Cerebellar nuclear complex (tissue), 1 donor: ENCODE measurements at regions not wholly inside any gene's neighbourhood (a gene's known extent, or its start where the extent isn't known, plus 50 kb on each side); places are given as distances from the start of the nearest gene placed in this dataset.
"Not testable (repeated sequence)": the region's sequence is repeated elsewhere in the genome, so short reads cannot be mapped to it uniquely, and the experiment has no call there.

Experiments
- DNase-seq, 2 experiments: peaks; one replicate each; lab custom pipeline; 2025; lab: John Stamatoyannopoulos, UW

GRCh38 chr5:92328584-92329259, 945.6 kb upstream of the ARRDC3 start:
- DNase-seq = no peak

DNA sequence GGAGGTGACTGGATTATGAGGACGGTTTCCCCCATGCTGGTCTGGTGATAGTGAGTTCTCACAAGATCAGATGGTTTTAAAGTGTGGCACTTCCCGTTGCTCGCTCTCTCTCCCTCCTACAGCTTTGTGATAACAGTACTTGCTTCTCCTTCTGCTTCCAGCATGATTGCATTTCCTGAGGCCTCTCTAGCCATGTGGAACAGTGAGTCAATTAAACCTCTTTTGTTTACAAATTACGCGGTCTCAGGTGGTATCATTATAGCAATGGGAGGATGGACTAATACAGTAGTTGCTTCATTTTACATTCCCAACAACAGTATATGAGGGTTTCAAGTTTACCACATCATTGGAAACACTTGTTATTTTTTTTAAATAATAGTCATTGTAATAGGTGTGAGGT, 937.3 kb upstream of the ARRDC3 start:
- no peak for DNase-seq

DNA sequence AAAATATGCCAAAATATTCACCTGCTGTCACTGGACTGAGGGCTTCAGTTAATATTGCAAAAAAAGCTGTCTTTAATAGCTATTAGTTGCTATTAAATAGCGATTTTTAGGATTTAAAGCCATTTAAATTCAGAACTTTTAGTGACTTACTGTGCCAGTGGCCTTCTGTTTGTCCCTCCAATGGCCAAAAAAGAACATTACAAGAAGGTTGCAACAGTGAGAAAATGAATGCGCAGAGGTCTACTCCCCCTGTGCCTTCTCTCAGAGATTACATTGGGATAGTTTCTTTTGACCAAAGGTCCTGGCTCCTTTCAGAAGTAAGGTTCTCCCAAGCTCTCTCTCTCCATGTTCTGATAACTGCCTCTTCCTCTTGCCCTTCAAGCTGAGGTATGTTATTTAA, 930.3 kb upstream of the ARRDC3 start:
- no peak for DNase-seq

DNA sequence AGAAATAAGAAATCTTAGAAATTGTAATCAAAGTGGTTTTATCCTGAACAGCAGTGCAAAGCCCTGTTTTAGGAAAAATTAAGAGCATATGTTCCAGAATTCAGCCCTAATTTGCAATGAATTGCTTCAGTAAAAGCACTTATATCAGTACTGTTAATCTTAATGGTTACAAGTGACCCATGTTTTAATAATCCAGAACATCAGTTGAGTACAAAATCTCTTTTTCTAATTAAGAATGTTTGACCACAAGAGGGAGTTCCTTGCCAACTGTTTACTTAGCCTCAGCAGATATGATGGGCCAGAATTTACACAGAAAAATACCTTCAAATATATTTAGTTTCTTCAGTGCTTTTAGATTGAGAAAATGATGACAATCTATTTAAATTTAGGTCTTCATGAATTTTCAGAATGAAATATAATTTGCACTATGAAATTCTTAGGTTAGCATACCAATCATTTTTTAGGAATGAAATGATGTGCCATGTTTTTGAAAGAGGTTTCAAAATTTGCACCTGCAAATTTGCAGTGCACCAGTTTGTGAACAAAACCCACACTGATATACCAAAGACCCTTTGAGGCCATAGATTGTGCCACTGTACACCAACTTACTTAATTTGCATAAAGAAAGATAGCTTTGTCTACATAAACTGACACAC, 926.3 kb upstream of the ARRDC3 start:
- DNase-seq = no peak

DNA sequence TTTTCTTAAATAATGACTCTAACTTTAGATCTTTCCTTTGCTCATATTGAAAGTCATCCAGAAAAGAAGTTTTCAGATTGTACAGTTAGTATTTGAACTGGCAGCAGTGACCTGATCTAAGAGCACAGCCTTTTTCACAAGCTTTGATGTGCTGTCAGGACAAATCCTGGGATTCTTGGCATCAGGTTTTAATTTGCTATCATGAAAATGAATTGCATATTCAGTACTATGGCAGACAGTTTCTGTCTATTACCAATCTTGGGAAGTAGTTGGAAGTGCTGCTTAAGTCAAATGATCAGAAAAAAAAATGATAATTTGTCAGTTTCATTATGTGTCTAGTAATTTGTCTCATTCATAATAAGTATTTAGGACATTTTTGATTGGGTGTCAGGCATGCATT, 925.6 kb upstream of the ARRDC3 start:
- DNase-seq = no peak

- not testable (repeated sequence) for DNase-seq
Measured at GRCh38 chr5:92302356-92302755, 919.2 kb upstream of the ARRDC3 start.

- no peak for DNase-seq
Measured at GRCh38 chr5:92283521-92283920, 900.4 kb upstream of the ARRDC3 start.

GRCh38 chr5:92271750-92272149, 888.6 kb upstream of the ARRDC3 start:
- DNase-seq = not testable (repeated sequence)

GRCh38 chr5:92268343-92268742, 885.2 kb upstream of the ARRDC3 start:
- no peak for DNase-seq

DNA sequence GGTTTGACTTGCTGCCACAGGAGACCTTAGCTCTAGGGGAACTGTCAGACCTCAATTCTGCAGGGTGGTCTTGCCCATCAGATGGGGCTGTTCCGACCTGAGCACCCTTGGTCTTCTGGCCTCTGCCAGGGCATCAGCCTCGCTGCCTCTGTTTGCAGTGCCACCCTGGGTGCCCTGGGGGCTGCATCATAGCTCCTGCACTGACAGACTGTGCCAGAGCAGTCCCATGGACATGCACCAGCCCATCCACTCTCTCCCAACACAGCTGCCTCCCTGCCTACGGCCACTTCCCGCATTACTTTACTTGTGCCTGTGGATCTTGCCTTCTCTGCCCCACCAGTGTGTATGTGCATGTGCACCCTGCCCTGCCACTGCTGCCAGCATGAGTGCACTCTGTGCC, 884.7 kb upstream of the ARRDC3 start:
- DNase-seq = no peak

DNA sequence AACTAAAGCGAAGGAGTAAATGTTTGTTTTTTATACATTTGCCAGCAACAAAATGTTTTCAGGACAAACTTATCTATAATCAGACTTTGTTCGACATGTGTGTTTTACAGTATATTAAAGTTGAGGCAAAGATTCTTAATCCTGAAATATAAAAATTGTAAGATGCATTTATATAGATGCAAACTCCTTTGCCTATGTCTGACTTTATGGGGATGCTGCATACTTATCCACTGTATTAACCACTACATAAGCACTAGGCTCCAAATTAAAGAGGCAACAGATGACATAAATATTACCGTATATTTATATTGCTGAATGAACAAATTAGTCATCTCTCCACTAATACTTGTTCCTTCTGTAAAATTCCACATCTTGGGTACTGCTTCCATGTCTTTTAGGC, 882.7 kb upstream of the ARRDC3 start:
- no peak for DNase-seq

DNA sequence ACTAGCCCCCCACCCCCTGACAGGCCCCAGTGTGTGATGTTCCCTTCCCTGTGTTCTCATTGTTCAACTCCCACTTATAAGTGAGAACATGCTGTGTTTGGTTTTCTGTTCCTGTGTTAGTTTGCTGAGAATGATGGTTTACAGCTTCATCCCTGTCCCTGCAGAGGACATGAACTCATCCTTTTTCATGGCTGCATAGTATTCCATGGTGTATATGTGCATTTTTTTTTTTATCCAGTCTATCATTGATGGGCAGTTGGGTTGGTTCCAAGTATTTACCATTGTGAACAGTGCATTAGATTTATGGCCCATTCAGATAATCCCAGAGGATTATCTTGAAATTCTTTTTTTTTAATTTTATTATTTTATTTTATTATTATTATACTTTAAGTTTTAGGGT, 872.5 kb upstream of the ARRDC3 start:
- DNase-seq = not testable (repeated sequence)

DNA sequence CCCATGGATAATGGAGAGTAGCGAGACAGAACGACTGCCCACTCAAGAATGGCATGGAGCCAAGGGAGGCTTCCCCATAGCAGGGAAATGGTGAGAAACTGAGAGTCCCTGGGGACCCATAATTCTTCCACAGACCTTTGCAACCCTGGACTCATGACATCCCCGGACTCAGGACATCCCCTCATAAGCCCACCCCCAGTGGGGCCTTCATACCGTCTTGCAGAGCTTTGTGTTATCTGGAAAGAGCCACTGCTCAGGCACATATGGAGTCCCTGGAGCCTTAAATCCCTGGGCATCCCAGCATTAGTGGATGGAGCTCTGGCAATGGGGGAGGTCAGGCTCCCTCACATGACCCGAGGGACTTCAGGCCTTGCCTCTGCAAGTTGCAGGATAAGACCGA, 865.4 kb upstream of the ARRDC3 start:
- no peak for DNase-seq

GRCh38 chr5:92242170-92242569, 859.1 kb upstream of the ARRDC3 start:
- DNase-seq = no peak

DNA sequence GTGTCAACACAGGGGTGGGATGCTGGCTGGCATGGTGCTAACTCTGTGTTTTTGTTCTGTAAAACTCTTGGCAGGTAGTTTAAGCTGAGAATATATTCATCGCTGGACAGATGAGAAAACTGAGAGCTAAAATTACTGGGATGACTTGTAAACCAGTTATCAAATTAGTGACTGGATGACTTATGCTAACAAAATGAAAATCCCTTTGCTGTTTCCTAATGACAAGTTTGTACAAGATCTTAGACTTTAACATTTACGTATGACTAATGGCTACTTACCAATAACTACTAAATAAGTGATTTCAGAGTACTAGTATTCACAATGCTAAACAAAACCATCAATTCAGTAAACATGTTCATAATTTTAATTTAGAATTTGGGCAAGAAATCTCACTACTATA, 854.8 kb upstream of the ARRDC3 start:
- DNase-seq = no peak

- DNase-seq = no peak
Measured at GRCh38 chr5:92222449-92222848, 839.3 kb upstream of the ARRDC3 start.

DNA sequence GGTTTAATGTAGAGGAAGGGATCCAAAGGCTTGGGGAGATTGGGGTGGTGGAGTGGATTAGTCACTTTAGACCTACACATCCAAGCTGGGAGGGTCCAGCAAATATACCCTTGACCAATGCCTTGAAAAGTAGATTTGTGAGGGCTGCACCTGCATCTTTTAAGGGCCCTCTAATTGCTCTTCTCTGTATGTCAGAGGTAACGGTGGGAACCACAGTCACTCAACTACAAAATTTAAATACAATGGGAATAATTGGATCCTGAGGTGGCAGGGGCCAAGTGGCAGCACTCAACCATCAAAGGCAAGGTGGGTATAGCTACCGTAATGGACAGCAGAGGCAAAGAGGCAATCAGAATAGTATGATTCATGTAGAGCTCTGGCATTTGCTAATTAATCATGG, 833.7 kb upstream of the ARRDC3 start:
- not testable (repeated sequence) for DNase-seq

- no peak for DNase-seq
Measured at GRCh38 chr5:92215116-92215515, 832.0 kb upstream of the ARRDC3 start.

- no peak for DNase-seq
Measured at GRCh38 chr5:92208265-92208664, 825.1 kb upstream of the ARRDC3 start.

DNA sequence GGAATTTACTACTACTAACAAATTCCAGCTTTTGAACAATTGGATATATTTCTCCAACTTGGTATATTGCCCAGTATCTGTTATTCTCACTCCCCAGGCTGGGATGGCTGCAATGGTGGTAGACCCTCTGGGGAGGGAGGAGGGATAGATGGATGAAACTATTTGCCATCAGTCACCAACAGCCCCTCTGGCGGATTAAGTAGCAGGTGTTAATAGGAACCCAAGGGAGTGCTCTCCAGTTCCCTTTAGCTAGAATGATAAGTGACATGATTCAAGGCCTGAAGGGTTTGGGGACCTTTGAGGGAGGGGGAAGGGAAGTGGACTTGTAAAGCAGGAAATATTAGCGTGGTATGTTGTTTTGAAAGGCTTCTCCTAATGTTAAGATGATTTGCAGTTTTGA, 824.0 kb upstream of the ARRDC3 start:
- DNase-seq = no peak

GRCh38 chr5:92206681-92207080, 823.6 kb upstream of the ARRDC3 start:
- DNase-seq = no peak

GRCh38 chr5:92199035-92199434, 815.9 kb upstream of the ARRDC3 start:
- DNase-seq = not testable (repeated sequence)

GRCh38 chr5:92181656-92182055, 798.5 kb upstream of the ARRDC3 start:
- DNase-seq = no peak

DNA sequence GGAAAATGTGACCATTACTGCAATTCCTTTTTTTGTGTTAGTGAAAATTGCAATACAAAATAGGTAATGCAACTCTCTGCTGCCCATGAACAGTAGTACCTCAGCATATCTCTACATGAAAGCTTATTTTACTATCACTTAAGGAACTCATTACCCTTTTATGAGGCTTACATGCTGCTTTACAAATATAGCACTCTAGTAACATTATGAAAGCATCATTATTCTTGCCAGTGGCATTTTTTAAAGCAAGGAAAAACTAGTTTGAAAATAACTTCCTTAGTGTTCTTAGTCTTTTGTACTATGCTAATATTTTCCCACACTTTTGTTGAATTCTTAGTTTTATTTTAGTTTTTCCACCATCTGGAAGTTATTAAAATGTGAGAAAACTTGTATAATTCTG, 797.3 kb upstream of the ARRDC3 start:
- no peak for DNase-seq
